OCI-LY7 (cell line): ENCODE measurements at regions not wholly inside any gene's neighbourhood (a gene's known extent, or its start where the extent isn't known, plus 50 kb on each side); places are given as distances from the start of the nearest gene placed in this dataset.

Source experiments
- CTCF ChIP-seq: fragments of 200-600 bp; sonication (generic); conservative IDR thresholded peaks from 2 replicates; pipeline ENCODE4 v1.5.1; 2014; ENCODE audit warnings: mild to moderate bottlenecking, antibody characterized with exemption, low read length, moderate library complexity, mixed read lengths
- EZH2phosphoT487 ChIP-seq: fragments of 200-600 bp; sonication (generic); IDR thresholded peaks from 2 replicates; pipeline ENCODE4 v1.6.1; 2018; ENCODE audit warnings: low read depth, borderline replicate concordance, mild to moderate bottlenecking, mixed run types, antibody characterized with exemption, low read length, moderate library complexity, mixed read lengths

GRCh38 chr1:58397187-58397820, 149.2 kb downstream of the OMA1 start:
- TF ChIP-seq CTCF, result no peak
- no peak for TF ChIP-seq EZH2phosphoT487
